Ishikawa (cell line): ENCODE measurements at regions not wholly inside any gene's neighbourhood (a gene's known extent, or its start where the extent isn't known, plus 50 kb on each side); places are given as distances from the start of the nearest gene placed in this dataset.

Source experiments
- EGR1 ChIP-seq: IDR thresholded peaks from 2 replicates; pipeline ENCODE4 v1.6.1; 2012
- EP300 ChIP-seq: IDR thresholded peaks from 2 replicates; pipeline ENCODE4 v1.6.1; 2012; ENCODE audit warnings: borderline replicate concordance
- REST ChIP-seq: IDR thresholded peaks from 2 replicates; pipeline ENCODE4 v1.6.1; 2012; ENCODE audit warnings: low read depth, mild to moderate bottlenecking
- TCF12 ChIP-seq: IDR thresholded peaks from 2 replicates; pipeline ENCODE4 v1.6.1; 2012; ENCODE audit warnings: low read depth
- TEAD4 ChIP-seq: IDR thresholded peaks from 2 replicates; pipeline ENCODE4 v1.6.1; 2012
- USF1 ChIP-seq: IDR thresholded peaks from 2 replicates; pipeline ENCODE4 v1.6.1; 2012
- YY1 ChIP-seq: IDR thresholded peaks from 2 replicates; pipeline ENCODE4 v1.6.1; 2012; ENCODE audit warnings: low read depth
- ZBTB7A ChIP-seq: IDR thresholded peaks from 2 replicates; pipeline ENCODE4 v1.6.1; 2012; ENCODE audit warnings: low read depth
- TF ChIP-seq, protein P1 (sequence below): IDR thresholded peaks from 2 replicates; pipeline ENCODE4 v1.6.1; 2012

DNA sequence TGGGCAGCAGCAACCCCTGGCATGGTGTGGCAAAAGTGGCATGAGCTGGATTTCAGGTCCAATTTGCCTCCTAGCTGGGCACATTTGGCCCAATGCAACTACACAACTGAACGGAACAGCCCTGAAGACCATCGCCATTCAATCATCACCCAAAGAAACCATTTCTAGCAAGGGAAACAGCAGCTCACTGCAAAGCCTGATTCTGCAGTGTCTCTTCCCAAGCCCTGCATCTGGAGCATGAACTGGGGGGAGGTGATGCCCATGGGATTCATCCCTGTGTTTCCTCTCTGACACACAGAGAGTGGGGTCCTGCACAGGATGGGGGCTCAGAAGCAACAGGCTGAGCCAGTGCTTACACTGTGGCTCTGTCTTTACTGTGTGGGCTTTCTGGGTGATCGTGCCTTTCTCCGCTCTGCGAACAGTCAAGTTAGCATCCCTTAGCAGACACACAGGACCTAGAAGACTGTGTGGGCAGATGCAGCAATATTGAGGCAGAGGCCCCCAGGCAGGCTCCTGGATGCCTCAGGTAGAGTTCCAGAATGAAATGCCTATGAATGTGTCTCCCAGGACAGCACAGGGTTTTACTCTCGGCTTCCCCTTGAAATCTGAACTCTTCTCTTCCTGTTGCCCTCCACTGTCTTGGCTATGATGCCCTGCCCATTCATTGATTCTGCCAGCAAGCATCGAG lies 91.1 kb upstream of the ALDH1A3 start:
- TF ChIP-seq TCF12 (no peak), USF1 (no peak), ZBTB7A (no peak), REST (no peak), EP300 (no peak), YY1 (no peak), EGR1 (no peak), TEAD4 (no peak)
- TF ChIP-seq, protein P1, sequence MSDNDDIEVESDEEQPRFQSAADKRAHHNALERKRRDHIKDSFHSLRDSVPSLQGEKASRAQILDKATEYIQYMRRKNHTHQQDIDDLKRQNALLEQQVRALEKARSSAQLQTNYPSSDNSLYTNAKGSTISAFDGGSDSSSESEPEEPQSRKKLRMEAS, result no peak
